Stimulated activated CD4-positive, alpha-beta T cell treated with anti-CD3 and anti-CD28 coated beads, Interleukin-1b, Interleukin-23, amount 100 ng/mL, for 4 hours (primary cell): ENCODE measurements at regions not wholly inside any gene's neighbourhood (a gene's known extent, or its start where the extent isn't known, plus 50 kb on each side); places are given as distances from the start of the nearest gene placed in this dataset.

Experiments
- DNase-seq, 2 donors: peaks; one replicate each; pipeline ENCODE4 v3.0.0-alpha.2; 2020; ENCODE audit warnings: low read depth in 2 of 2

- no peak for DNase-seq
These were observed 276.1 kb downstream of the NPHP4 start for GRCh38 chr1:5716126-5716525.

- DNase-seq = no peak
These were observed 278.9 kb downstream of the NPHP4 start for GRCh38 chr1:5713101-5714010.

GRCh38 chr1:5711956-5712645 is 280.1 kb downstream of the NPHP4 start:
- no peak for DNase-seq

- no peak for DNase-seq
These were observed 281.1 kb downstream of the NPHP4 start for GRCh38 chr1:5711079-5711478.

- DNase-seq = no peak
These were observed 282.2 kb downstream of the NPHP4 start for GRCh38 chr1:5709976-5710375.

- no peak for DNase-seq
These were observed 282.7 kb downstream of the NPHP4 start for GRCh38 chr1:5709461-5709975.

GRCh38 chr1:5708346-5709245 is 283.6 kb downstream of the NPHP4 start:
- DNase-seq = no peak

GRCh38 chr1:5707566-5708345 is 284.5 kb downstream of the NPHP4 start:
- DNase-seq = no peak

- DNase-seq = no peak
These were observed 286.0 kb downstream of the NPHP4 start for GRCh38 chr1:5706239-5706638.

- no peak for DNase-seq
These were observed 286.5 kb downstream of the NPHP4 start for GRCh38 chr1:5705751-5706150.

GRCh38 chr1:5704561-5705514 is 287.4 kb downstream of the NPHP4 start:
- no peak for DNase-seq

GRCh38 chr1:5701642-5702041 is 290.6 kb downstream of the NPHP4 start:
- no peak for DNase-seq

GRCh38 chr1:5693568-5693967 is 298.7 kb downstream of the NPHP4 start:
- no peak for DNase-seq

GRCh38 chr1:5692664-5693063 is 299.6 kb downstream of the NPHP4 start:
- no peak for DNase-seq

GRCh38 chr1:5691795-5692509 is 300.3 kb downstream of the NPHP4 start:
- no peak for DNase-seq

- DNase-seq = no peak
These were observed 301.3 kb downstream of the NPHP4 start for GRCh38 chr1:5690898-5691297.

GRCh38 chr1:5690291-5690690 is 301.9 kb downstream of the NPHP4 start:
- DNase-seq = no peak

- no peak for DNase-seq
These were observed 303.8 kb downstream of the NPHP4 start for GRCh38 chr1:5688081-5689077.
